NCI-H82 (cell line): ENCODE measurements at regions not wholly inside any gene's neighbourhood (a gene's known extent, or its start where the extent isn't known, plus 50 kb on each side); places are given as distances from the start of the nearest gene placed in this dataset.

Experiments
- DNase-seq: peaks from one replicate; lab custom pipeline; 2025; lab: John Stamatoyannopoulos, UW

DNA sequence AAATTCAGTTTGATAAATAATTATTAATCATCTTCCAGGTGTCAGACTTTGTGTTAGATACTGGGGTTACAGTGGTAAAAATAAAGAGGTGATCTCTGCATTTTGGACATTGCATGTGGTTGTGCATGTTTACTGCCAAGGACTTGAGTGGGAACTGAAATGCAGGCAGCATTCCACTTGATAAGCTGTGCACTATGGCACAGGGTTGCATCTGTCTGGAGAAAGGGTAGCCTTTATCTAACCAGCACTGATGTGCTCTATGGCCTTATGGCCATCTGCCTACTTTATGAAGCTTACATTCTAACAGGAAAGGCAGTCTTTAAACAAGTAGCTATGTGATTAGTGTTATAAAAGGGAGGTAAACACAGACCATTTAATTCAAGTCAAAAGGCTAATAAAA is 53.0 kb upstream of the MLIP start:
- DNase-seq, result no peak

DNA sequence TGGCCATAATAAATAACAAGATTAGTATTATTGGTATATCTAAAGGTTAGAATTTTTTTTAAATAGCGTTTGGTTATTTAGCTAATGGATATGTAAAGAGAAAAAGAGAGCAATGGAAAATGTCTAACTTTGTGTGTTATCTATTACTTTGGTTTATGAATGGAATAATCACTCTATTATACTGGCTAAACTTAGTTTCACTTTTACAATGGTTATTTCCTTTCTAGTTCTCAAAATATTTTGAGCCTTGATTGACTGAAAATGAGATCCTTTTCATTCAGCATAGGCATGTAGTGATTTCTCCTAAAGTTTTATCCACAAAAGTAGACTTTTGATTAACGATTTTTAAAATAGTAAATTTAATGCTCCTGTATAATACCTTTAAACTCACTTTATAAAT is 51.6 kb upstream of the MLIP start:
- no peak for DNase-seq

DNA sequence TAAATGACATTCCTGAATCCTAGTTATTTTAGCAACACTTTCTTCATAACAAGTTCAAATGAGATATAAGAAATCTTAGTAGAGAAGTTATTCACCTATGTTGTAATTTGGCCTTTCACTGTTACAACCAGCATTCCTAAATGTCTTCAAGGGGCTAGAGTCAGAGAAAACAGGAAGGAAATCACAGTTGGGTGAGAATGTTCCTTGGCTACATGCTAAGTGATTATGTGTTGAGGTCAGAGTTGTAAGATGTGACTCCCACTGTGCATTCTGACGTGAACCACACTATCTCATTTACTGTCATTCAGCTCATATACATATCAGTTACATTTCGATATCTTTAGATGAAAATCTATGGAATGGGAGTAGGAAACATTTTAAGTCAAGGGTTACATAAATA is 51.0 kb upstream of the MLIP start:
- no peak for DNase-seq
